ENCODE measurements at regions not wholly inside any gene's neighbourhood (a gene's known extent, or its start where the extent isn't known, plus 50 kb on each side); places are given as distances from the start of the nearest gene placed in this dataset.

DNA sequence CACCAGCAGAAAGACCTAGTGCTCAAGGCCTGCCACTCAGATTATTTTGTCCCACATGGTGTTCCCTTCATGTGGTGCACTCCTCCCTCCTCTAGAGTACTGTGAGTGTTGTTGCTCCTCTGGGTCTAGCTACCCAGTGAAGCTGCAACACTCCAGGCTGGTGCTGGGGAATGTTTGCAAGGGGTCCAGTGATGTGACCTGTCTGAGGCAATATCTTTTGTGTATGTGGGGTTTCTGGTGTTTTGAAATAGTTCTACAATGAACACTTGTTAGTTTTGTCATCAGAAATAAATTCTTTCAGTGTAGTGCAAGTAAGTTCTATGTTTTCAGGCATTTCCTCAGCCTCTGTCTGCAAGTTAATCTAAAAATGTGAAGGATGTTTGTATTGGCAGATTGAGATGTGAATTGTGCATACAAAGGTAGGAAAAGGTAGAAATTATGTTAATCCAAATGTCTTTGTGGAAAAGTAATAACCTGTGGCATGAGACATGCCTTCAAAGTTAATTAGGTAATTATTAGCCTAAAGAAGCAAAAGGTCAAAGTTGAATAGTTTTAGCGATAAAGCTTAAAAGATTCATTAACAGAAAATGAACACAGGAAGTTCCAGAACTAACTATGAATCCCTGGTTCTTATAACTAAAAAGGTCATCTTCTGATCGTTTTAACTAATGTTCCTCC is 616.8 kb downstream of the LTN1 start (continued):
- TF ChIP-seq, protein P1, sequence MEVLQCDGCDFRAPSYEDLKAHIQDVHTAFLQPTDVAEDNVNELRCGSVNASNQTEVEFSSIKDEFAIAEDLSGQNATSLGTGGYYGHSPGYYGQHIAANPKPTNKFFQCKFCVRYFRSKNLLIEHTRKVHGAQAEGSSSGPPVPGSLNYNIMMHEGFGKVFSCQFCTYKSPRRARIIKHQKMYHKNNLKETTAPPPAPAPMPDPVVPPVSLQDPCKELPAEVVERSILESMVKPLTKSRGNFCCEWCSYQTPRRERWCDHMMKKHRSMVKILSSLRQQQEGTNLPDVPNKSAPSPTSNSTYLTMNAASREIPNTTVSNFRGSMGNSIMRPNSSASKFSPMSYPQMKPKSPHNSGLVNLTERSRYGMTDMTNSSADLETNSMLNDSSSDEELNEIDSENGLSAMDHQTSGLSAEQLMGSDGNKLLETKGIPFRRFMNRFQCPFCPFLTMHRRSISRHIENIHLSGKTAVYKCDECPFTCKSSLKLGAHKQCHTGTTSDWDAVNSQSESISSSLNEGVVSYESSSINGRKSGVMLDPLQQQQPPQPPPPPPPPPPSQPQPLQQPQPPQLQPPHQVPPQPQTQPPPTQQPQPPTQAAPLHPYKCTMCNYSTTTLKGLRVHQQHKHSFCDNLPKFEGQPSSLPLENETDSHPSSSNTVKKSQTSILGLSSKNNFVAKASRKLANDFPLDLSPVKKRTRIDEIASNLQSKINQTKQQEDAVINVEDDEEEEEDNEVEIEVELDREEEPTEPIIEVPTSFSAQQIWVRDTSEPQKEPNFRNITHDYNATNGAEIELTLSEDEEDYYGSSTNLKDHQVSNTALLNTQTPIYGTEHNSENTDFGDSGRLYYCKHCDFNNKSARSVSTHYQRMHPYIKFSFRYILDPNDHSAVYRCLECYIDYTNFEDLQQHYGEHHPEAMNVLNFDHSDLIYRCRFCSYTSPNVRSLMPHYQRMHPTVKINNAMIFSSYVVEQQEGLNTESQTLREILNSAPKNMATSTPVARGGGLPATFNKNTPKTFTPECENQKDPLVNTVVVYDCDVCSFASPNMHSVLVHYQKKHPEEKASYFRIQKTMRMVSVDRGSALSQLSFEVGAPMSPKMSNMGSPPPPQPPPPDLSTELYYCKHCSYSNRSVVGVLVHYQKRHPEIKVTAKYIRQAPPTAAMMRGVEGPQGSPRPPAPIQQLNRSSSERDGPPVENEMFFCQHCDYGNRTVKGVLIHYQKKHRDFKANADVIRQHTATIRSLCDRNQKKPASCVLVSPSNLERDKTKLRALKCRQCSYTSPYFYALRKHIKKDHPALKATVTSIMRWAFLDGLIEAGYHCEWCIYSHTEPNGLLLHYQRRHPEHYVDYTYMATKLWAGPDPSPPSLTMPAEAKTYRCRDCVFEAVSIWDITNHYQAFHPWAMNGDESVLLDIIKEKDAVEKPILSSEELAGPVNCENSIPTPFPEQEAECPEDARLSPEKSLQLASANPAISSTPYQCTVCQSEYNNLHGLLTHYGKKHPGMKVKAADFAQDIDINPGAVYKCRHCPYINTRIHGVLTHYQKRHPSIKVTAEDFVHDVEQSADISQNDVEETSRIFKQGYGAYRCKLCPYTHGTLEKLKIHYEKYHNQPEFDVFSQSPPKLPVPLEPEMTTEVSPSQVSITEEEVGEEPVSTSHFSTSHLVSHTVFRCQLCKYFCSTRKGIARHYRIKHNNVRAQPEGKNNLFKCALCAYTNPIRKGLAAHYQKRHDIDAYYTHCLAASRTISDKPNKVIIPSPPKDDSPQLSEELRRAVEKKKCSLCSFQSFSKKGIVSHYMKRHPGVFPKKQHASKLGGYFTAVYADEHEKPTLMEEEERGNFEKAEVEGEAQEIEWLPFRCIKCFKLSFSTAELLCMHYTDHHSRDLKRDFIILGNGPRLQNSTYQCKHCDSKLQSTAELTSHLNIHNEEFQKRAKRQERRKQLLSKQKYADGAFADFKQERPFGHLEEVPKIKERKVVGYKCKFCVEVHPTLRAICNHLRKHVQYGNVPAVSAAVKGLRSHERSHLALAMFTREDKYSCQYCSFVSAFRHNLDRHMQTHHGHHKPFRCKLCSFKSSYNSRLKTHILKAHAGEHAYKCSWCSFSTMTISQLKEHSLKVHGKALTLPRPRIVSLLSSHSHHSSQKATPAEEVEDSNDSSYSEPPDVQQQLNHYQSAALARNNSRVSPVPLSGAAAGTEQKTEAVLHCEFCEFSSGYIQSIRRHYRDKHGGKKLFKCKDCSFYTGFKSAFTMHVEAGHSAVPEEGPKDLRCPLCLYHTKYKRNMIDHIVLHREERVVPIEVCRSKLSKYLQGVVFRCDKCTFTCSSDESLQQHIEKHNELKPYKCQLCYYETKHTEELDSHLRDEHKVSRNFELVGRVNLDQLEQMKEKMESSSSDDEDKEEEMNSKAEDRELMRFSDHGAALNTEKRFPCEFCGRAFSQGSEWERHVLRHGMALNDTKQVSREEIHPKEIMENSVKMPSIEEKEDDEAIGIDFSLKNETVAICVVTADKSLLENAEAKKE (CRISPR knock-in tag; IDR thresholded peaks at IDR 0.05) = no peak
- TF ChIP-seq, protein P2, sequence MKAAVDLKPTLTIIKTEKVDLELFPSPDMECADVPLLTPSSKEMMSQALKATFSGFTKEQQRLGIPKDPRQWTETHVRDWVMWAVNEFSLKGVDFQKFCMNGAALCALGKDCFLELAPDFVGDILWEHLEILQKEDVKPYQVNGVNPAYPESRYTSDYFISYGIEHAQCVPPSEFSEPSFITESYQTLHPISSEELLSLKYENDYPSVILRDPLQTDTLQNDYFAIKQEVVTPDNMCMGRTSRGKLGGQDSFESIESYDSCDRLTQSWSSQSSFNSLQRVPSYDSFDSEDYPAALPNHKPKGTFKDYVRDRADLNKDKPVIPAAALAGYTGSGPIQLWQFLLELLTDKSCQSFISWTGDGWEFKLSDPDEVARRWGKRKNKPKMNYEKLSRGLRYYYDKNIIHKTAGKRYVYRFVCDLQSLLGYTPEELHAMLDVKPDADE (IDR thresholded peaks at IDR 0.05) = no peak
- TF ChIP-seq NANOG (IDR thresholded peaks at IDR 0.05; ENCODE audit: borderline replicate concordance) (no peak), STAT1 (IDR thresholded peaks at IDR 0.05; ENCODE audit: unreplicated experiment) (no peak), CREB1 (CRISPR knock-in tag; IDR thresholded peaks at IDR 0.05; ENCODE audit: low read depth) (no peak), JUNB (IDR thresholded peaks at IDR 0.05; ENCODE audit: unreplicated experiment) (no peak), POLR2AphosphoS5 (IDR thresholded peaks at IDR 0.05; ENCODE audit: low read depth) (no peak), CTCF (conservative IDR thresholded peaks at IDR 0.05; ENCODE audit: low read depth in 2 of 2) (no peak)

Measured in GM23338 (cell line).